ENCODE measurements at regions not wholly inside any gene's neighbourhood (a gene's known extent, or its start where the extent isn't known, plus 50 kb on each side); places are given as distances from the start of the nearest gene placed in this dataset.

GRCh38 chr13:78096221-78096620, 177.6 kb upstream of the EDNRB start:
- no peaks in the 10 kb centered on the region for H3K36me3 ChIP-seq (ENCODE audit: control insufficient read depth, insufficient read depth, low read length)
- no peak overlapping the region for H3K4me3 ChIP-seq (replicated peaks; ENCODE audit: low read depth, low read length)
- no peak for DNase-seq (ENCODE audit: extremely low read depth, insufficient read length)
- no peaks in the 10 kb centered on the region for H3K27me3 ChIP-seq (replicated peaks; ENCODE audit: control insufficient read depth, insufficient read depth, low read length)
- TF ChIP-seq CTCF (IDR thresholded peaks at IDR 0.05; ENCODE audit: insufficient read depth, low read length, poor library complexity, severe bottlenecking): no peak

GRCh38 chr13:78087966-78088678, 169.5 kb upstream of the EDNRB start:
- no peak for DNase-seq (ENCODE audit: extremely low read depth, insufficient read length)
- no peaks in the 10 kb centered on the region for H3K27me3 ChIP-seq (replicated peaks; ENCODE audit: control insufficient read depth, insufficient read depth, low read length)
- no peaks in the 10 kb centered on the region for H3K36me3 ChIP-seq (ENCODE audit: control insufficient read depth, insufficient read depth, low read length)
- no peak overlapping the region for H3K4me3 ChIP-seq (replicated peaks; ENCODE audit: low read depth, low read length)
- no peak for TF ChIP-seq CTCF (IDR thresholded peaks at IDR 0.05; ENCODE audit: insufficient read depth, low read length, poor library complexity, severe bottlenecking)

GRCh38 chr13:78085434-78086225, 167.0 kb upstream of the EDNRB start:
- no peak for TF ChIP-seq CTCF (IDR thresholded peaks at IDR 0.05; ENCODE audit: insufficient read depth, low read length, poor library complexity, severe bottlenecking)
- DNase-seq (ENCODE audit: extremely low read depth, insufficient read length): no peak
- Histone ChIP-seq H3K36me3 (ENCODE audit: control insufficient read depth, insufficient read depth, low read length) (no peaks in the 10 kb centered on the region), H3K4me3 (replicated peaks; ENCODE audit: low read depth, low read length) (no peak overlapping the region), H3K27me3 (replicated peaks; ENCODE audit: control insufficient read depth, insufficient read depth, low read length) (no peaks in the 10 kb centered on the region)

- Histone ChIP-seq H3K4me3 (replicated peaks; ENCODE audit: low read depth, low read length) (no peak overlapping the region), H3K36me3 (ENCODE audit: control insufficient read depth, insufficient read depth, low read length) (no peaks in the 10 kb centered on the region), H3K27me3 (replicated peaks; ENCODE audit: control insufficient read depth, insufficient read depth, low read length) (no peaks in the 10 kb centered on the region)
- no peak for TF ChIP-seq CTCF (IDR thresholded peaks at IDR 0.05; ENCODE audit: insufficient read depth, low read length, poor library complexity, severe bottlenecking)
- DNase-seq (ENCODE audit: extremely low read depth, insufficient read length): no peak
Observed at GRCh38 chr13:78084401-78084800, 165.8 kb upstream of the EDNRB start.

- H3K36me3 ChIP-seq (ENCODE audit: control insufficient read depth, insufficient read depth, low read length): no peaks in the 10 kb centered on the region
- no peak for TF ChIP-seq CTCF (IDR thresholded peaks at IDR 0.05; ENCODE audit: insufficient read depth, low read length, poor library complexity, severe bottlenecking)
Observed at GRCh38 chr13:78078168-78078567, 159.5 kb upstream of the EDNRB start.

More at GRCh38 chr13:78078168-78078567, 159.5 kb upstream of the EDNRB start:
- DNase-seq (ENCODE audit: extremely low read depth, insufficient read length): no peak
- Histone ChIP-seq H3K4me3 (replicated peaks; ENCODE audit: low read depth, low read length) (no peak overlapping the region), H3K27me3 (replicated peaks; ENCODE audit: control insufficient read depth, insufficient read depth, low read length) (no peaks in the 10 kb centered on the region)
